ENCODE measurements at regions not wholly inside any gene's neighbourhood (a gene's known extent, or its start where the extent isn't known, plus 50 kb on each side); places are given as distances from the start of the nearest gene placed in this dataset.

DNA sequence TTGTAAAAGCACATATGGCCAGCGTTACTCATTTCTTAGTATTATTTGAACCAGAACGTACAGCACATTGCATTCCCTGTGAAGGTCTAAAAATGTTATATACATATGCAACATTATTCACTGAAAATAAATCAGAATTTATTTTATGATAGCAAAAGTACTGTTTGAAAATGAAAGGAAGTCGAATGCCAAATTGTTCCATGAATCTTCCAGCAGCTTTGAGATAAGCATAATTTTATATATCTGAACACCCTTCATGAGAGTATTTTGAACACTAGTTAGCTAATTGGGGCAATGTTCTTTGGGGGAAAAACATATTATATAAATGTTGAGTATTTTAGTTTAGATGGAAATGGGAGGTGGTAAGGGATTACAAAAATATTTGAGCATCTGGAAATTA, 300.7 kb upstream of the SYT1 start:
- no peak for TF ChIP-seq POLR2A (IDR thresholded peaks at IDR 0.05; ENCODE audit: low read depth, low read length)
- no peak for TF ChIP-seq SPI1 (IDR thresholded peaks at IDR 0.05; ENCODE audit: low read depth, low read length)
- TF ChIP-seq POLR2AphosphoS5 (IDR thresholded peaks at IDR 0.05; ENCODE audit: low read depth, low read length): no peak
- no peak for TF ChIP-seq POU2F2 (IDR thresholded peaks at IDR 0.05; ENCODE audit: low read depth, low read length)
- no peak for TF ChIP-seq TAF1 (IDR thresholded peaks at IDR 0.05; ENCODE audit: low read depth, low read length)
- no peak for TF ChIP-seq PAX5 (IDR thresholded peaks at IDR 0.05; ENCODE audit: insufficient read depth, low read length, severe bottlenecking)

Data from GM12891 (cell line).